ENCODE measurements at regions not wholly inside any gene's neighbourhood (a gene's known extent, or its start where the extent isn't known, plus 50 kb on each side); places are given as distances from the start of the nearest gene placed in this dataset.

- TF ChIP-seq POLR2A (IDR thresholded peaks at IDR 0.05) (no peak), CTCF (IDR thresholded peaks at IDR 0.05) (no peak), EP300 (IDR thresholded peaks at IDR 0.05) (no peak)
Measured at GRCh38 chr13:65943024-65943423, 1287.1 kb downstream of the PCDH9 start.

All from ovary (tissue), 3 donors.